ENCODE measurements at regions not wholly inside any gene's neighbourhood (a gene's known extent, or its start where the extent isn't known, plus 50 kb on each side); places are given as distances from the start of the nearest gene placed in this dataset.

DNA sequence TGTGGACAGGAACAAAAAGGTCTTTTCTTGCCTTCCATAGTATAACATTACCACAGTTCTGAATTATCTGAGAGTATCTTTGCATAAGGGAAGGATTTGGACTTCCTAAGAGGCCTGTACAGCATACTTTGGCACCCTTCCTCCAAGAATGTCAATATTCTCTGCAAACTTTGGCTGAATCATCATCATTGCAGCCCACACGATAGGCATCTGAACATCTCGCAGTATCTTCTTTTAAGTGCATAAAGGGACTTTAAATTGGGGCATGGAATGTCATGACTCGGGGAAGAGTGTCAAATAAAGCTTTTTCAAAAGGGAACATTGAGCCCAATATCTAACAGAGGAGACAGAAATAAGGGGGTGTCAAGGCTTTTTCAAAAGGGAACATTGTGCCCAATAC is 646.2 kb upstream of the STXBP6 start:
- TF ChIP-seq, protein P1, sequence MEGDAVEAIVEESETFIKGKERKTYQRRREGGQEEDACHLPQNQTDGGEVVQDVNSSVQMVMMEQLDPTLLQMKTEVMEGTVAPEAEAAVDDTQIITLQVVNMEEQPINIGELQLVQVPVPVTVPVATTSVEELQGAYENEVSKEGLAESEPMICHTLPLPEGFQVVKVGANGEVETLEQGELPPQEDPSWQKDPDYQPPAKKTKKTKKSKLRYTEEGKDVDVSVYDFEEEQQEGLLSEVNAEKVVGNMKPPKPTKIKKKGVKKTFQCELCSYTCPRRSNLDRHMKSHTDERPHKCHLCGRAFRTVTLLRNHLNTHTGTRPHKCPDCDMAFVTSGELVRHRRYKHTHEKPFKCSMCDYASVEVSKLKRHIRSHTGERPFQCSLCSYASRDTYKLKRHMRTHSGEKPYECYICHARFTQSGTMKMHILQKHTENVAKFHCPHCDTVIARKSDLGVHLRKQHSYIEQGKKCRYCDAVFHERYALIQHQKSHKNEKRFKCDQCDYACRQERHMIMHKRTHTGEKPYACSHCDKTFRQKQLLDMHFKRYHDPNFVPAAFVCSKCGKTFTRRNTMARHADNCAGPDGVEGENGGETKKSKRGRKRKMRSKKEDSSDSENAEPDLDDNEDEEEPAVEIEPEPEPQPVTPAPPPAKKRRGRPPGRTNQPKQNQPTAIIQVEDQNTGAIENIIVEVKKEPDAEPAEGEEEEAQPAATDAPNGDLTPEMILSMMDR (IDR thresholded peaks at IDR 0.05) = no peak
- no peak for TF ChIP-seq POLR2A (IDR thresholded peaks at IDR 0.05)

Data from thyroid gland (tissue), 4 donors.